ENCODE measurements at regions not wholly inside any gene's neighbourhood (a gene's known extent, or its start where the extent isn't known, plus 50 kb on each side); places are given as distances from the start of the nearest gene placed in this dataset.

- TF ChIP-seq CTCF (IDR thresholded peaks at IDR 0.05) = no peak
- no peak for TF ChIP-seq POLR2A (IDR thresholded peaks at IDR 0.05)
Observed at GRCh38 chr1:98177751-98178150, 256.9 kb upstream of the DPYD start.
